ENCODE measurements at regions not wholly inside any gene's neighbourhood (a gene's known extent, or its start where the extent isn't known, plus 50 kb on each side); places are given as distances from the start of the nearest gene placed in this dataset.

- intact Hi-C loops (cut with DNase I; ENCODE audit: low total_unique reads), result no loop called here
- no peaks in the 10 kb centered on the region for H3K36me3 ChIP-seq
- DNase-seq, result no peak
- TF ChIP-seq EP300 (IDR thresholded peaks at IDR 0.05) (no peak), POLR2A (IDR thresholded peaks at IDR 0.05) (no peak), POLR2AphosphoS5 (IDR thresholded peaks at IDR 0.05) (no peak), CTCF (IDR thresholded peaks at IDR 0.05) (no peak)
- no peak overlapping the region for H3K27ac ChIP-seq
- no peaks in the 10 kb centered on the region for H3K9me3 ChIP-seq
- no peaks in the 10 kb centered on the region for H3K27me3 ChIP-seq
- 70 to 76% (median 73%) methylated on average over 6 of the region's 6 CpGs for WGBS, 5 donors
- H3K4me1 ChIP-seq, result no peaks in the 10 kb centered on the region
- H3K4me3 ChIP-seq, result no peak overlapping the region
These were observed 67.8 kb upstream of the NLK start for GRCh38 chr17:27974531-27975145.

- H3K4me1 ChIP-seq, result no peaks in the 10 kb centered on the region
- no peaks in the 10 kb centered on the region for H3K27me3 ChIP-seq
- H3K4me3 ChIP-seq, result no peak overlapping the region
- intact Hi-C loops (cut with DNase I; ENCODE audit: low total_unique reads), result no loop called here
- WGBS, 5 donors, result 72 to 81% (median 80%) methylated on average over 6 of the region's 6 CpGs
- no peak for DNase-seq
- H3K9me3 ChIP-seq, result no peaks in the 10 kb centered on the region
- H3K27ac ChIP-seq, result no peak overlapping the region
- TF ChIP-seq POLR2AphosphoS5 (IDR thresholded peaks at IDR 0.05) (no peak), EP300 (IDR thresholded peaks at IDR 0.05) (no peak)
- H3K36me3 ChIP-seq, result no peaks in the 10 kb centered on the region
These were observed 67.1 kb upstream of the NLK start for GRCh38 chr17:27975146-27976011.

GRCh38 chr17:27976331-27976730 lies 66.1 kb upstream of the NLK start:
- H3K9me3 ChIP-seq, result no peaks in the 10 kb centered on the region
- H3K4me1 ChIP-seq, result no peaks in the 10 kb centered on the region
- WGBS, 5 donors, result 80 to 95% (median 84%) methylated on average over 3 of the region's 3 CpGs
- no peak for TF ChIP-seq POLR2A (IDR thresholded peaks at IDR 0.05)
- no peak for TF ChIP-seq CTCF (IDR thresholded peaks at IDR 0.05)
- TF ChIP-seq EP300 (IDR thresholded peaks at IDR 0.05), result no peak
- TF ChIP-seq POLR2AphosphoS5 (IDR thresholded peaks at IDR 0.05), result no peak
- no peak for DNase-seq
- H3K4me3 ChIP-seq, result no peak overlapping the region
- H3K36me3 ChIP-seq, result no peaks in the 10 kb centered on the region
- H3K27me3 ChIP-seq, result no peaks in the 10 kb centered on the region
- intact Hi-C loops (cut with DNase I; ENCODE audit: low total_unique reads), result no loop called here
- H3K27ac ChIP-seq, result no peak overlapping the region

- no peak for TF ChIP-seq POLR2A (IDR thresholded peaks at IDR 0.05)
- no peak for TF ChIP-seq CTCF (IDR thresholded peaks at IDR 0.05)
- TF ChIP-seq EP300 (IDR thresholded peaks at IDR 0.05), result no peak
- TF ChIP-seq POLR2AphosphoS5 (IDR thresholded peaks at IDR 0.05), result no peak
- 79 to 86% (median 80%) methylated on average over 5 of the region's 5 CpGs for WGBS, 5 donors
- intact Hi-C loops (cut with DNase I; ENCODE audit: low total_unique reads), result no loop called here
- no peaks in the 10 kb centered on the region for H3K9me3 ChIP-seq
- H3K27ac ChIP-seq, result no peak overlapping the region
- no peaks in the 10 kb centered on the region for H3K36me3 ChIP-seq
- H3K4me3 ChIP-seq, result no peak overlapping the region
- H3K4me1 ChIP-seq, result no peaks in the 10 kb centered on the region
- no peaks in the 10 kb centered on the region for H3K27me3 ChIP-seq
- no peak for DNase-seq
These were observed 64.5 kb upstream of the NLK start for GRCh38 chr17:27977751-27978688.

All from stomach (tissue), 8 donors.